TTC549 (cell line): ENCODE measurements at regions not wholly inside any gene's neighbourhood (a gene's known extent, or its start where the extent isn't known, plus 50 kb on each side); places are given as distances from the start of the nearest gene placed in this dataset.
"Not testable (repeated sequence)": the region's sequence is repeated elsewhere in the genome, so short reads cannot be mapped to it uniquely, and the experiment has no call there.

Source experiments
- FAIRE-seq: peaks from 2 replicates; lab custom pipeline; 2012; peaks lifted over from hg19 to GRCh38; lab: Jason Lieb, UNC

GRCh38 chr18:1416074-1416473 is 511.4 kb downstream of the ADCYAP1 start:
- no peak for FAIRE-seq

- no peak for FAIRE-seq
Measured at GRCh38 chr18:1421502-1421901, 516.8 kb downstream of the ADCYAP1 start.

GRCh38 chr18:1422634-1423033 is 518.0 kb downstream of the ADCYAP1 start:
- FAIRE-seq, result no peak

- no peak for FAIRE-seq
Measured at GRCh38 chr18:1425679-1426078, 521.0 kb downstream of the ADCYAP1 start.

GRCh38 chr18:1435487-1435886 is 530.8 kb downstream of the ADCYAP1 start:
- FAIRE-seq, result no peak

- FAIRE-seq, result no peak
Measured at GRCh38 chr18:1436199-1436598, 531.5 kb downstream of the ADCYAP1 start.

- no peak for FAIRE-seq
Measured at GRCh38 chr18:1438458-1438910, 533.8 kb downstream of the ADCYAP1 start.

GRCh38 chr18:1438967-1439366 is 534.3 kb downstream of the ADCYAP1 start:
- FAIRE-seq, result no peak

GRCh38 chr18:1444062-1444461 is 539.4 kb downstream of the ADCYAP1 start:
- not testable (repeated sequence) for FAIRE-seq

- no peak for FAIRE-seq
Measured at GRCh38 chr18:1446765-1447164, 542.1 kb downstream of the ADCYAP1 start.

- no peak for FAIRE-seq
Measured at GRCh38 chr18:1452821-1453220, 548.1 kb downstream of the ADCYAP1 start.

GRCh38 chr18:1455605-1456004 is 550.9 kb downstream of the ADCYAP1 start:
- FAIRE-seq, result no peak

- FAIRE-seq, result no peak
Measured at GRCh38 chr18:1458547-1458946, 553.9 kb downstream of the ADCYAP1 start.

- no peak for FAIRE-seq
Measured at GRCh38 chr18:1463981-1464380, 559.3 kb downstream of the ADCYAP1 start.

GRCh38 chr18:1464444-1465217 is 560.0 kb downstream of the ADCYAP1 start:
- FAIRE-seq, result no peak

GRCh38 chr18:1466035-1466434 is 561.4 kb downstream of the ADCYAP1 start:
- FAIRE-seq, result no peak

GRCh38 chr18:1467461-1467964 is 562.8 kb downstream of the ADCYAP1 start:
- no peak for FAIRE-seq

- no peak for FAIRE-seq
Measured at GRCh38 chr18:1468550-1468949, 563.9 kb downstream of the ADCYAP1 start.

- FAIRE-seq, result no peak
Measured at GRCh38 chr18:1475867-1476266, 571.2 kb downstream of the ADCYAP1 start.

GRCh38 chr18:1480309-1480708 is 575.6 kb downstream of the ADCYAP1 start:
- FAIRE-seq, result no peak

GRCh38 chr18:1481577-1481976 is 576.9 kb downstream of the ADCYAP1 start:
- FAIRE-seq, result no peak

- FAIRE-seq, result no peak
Measured at GRCh38 chr18:1483385-1483784, 578.7 kb downstream of the ADCYAP1 start.

- no peak for FAIRE-seq
Measured at GRCh38 chr18:1487457-1487856, 582.8 kb downstream of the ADCYAP1 start.

GRCh38 chr18:1488394-1488793 is 583.7 kb downstream of the ADCYAP1 start:
- FAIRE-seq, result no peak
